ENCODE measurements at regions not wholly inside any gene's neighbourhood (a gene's known extent, or its start where the extent isn't known, plus 50 kb on each side); places are given as distances from the start of the nearest gene placed in this dataset.

- Histone ChIP-seq H3K23ac (ENCODE audit: low read depth, low read length) (no peak overlapping the region), H3K9ac (ENCODE audit: low read depth, low read length) (no peak overlapping the region), H3K27me3 (ENCODE audit: control insufficient read depth, insufficient read depth, low read length) (no peaks in the 10 kb centered on the region), H3K56ac (ENCODE audit: extremely low read depth, insufficient read depth, low read length) (no peak overlapping the region), H3K4me1 (ENCODE audit: control insufficient read depth, insufficient read depth, low read length) (no peaks in the 10 kb centered on the region), H4K91ac (ENCODE audit: insufficient read depth, low read depth, low read length) (no peak overlapping the region), H4K8ac (ENCODE audit: low read depth in 2 of 2, low read length in 2 of 2) (no peak overlapping the region), H2AFZ (replicated peaks; ENCODE audit: low read length, poor library complexity) (no peak overlapping the region), H3K36me3 (ENCODE audit: control insufficient read depth, insufficient read depth, low read length) (no peaks in the 10 kb centered on the region), H2BK5ac (ENCODE audit: low read depth, low read length, poor library complexity, severe bottlenecking) (no peak overlapping the region), H2AK5ac (ENCODE audit: low read depth, low read length) (no peak overlapping the region), H3K9me1 (ENCODE audit: insufficient read depth, low read length) (no peaks in the 10 kb centered on the region), H3K14ac (replicated peaks; ENCODE audit: low read depth, low read length) (no peak overlapping the region), H3K79me1 (ENCODE audit: low read depth in 1 of 2, low read length in 2 of 2) (no peaks in the 10 kb centered on the region), H3K27ac (ENCODE audit: insufficient read depth, low read length) (no peak overlapping the region), H2AK9ac (replicated peaks; ENCODE audit: low read depth, low read length, poor library complexity) (no peak overlapping the region), H2BK120ac (ENCODE audit: low read depth, low read length) (no peak overlapping the region), H3K9me3 (ENCODE audit: control insufficient read depth, insufficient read depth, low read length) (no peaks in the 10 kb centered on the region), H4K5ac (ENCODE audit: low read depth, low read length) (no peak overlapping the region), H2BK15ac (ENCODE audit: low read depth, low read length) (no peak overlapping the region), H3K18ac (ENCODE audit: low read depth, low read length) (no peak overlapping the region), H3K4me3 (ENCODE audit: insufficient read depth, low read depth, low read length) (no peak overlapping the region), H3K4me2 (ENCODE audit: low read depth, low read length) (no peak overlapping the region), H3K4ac (ENCODE audit: low read depth, low read length) (no peak overlapping the region), H2BK20ac (ENCODE audit: low read depth, low read length) (no peak overlapping the region), H4K20me1 (ENCODE audit: insufficient read depth, low read length) (no peaks in the 10 kb centered on the region)
- dilution Hi-C loops (cut with HindIII; ENCODE audit: low sequenced_read_pairs, unreplicated experiment): no loop called here
- DNase-seq (no peak), ATAC-seq (ENCODE audit: low read depth) (no peak)
- no TSS peak for BruUV-seq (replicated peaks)
- in situ Hi-C loops (cut with MboI; ENCODE audit: low sequenced_read_pairs): no loop called here
- intact Hi-C loops (cut with micrococcal nuclease): no loop called here
- TF ChIP-seq CHD1 (IDR thresholded peaks at IDR 0.05; ENCODE audit: low read depth, low read length): no peak
- TF ChIP-seq RCOR1 (IDR thresholded peaks at IDR 0.05; ENCODE audit: insufficient replicate concordance, low read length): no peak
- TF ChIP-seq MAFK (IDR thresholded peaks at IDR 0.05; ENCODE audit: low read depth, low read length): no peak
- TF ChIP-seq POLR2A (IDR thresholded peaks at IDR 0.05; ENCODE audit: low read depth, low read length): no peak
- no peak for TF ChIP-seq NFE2L2 (IDR thresholded peaks at IDR 0.05; ENCODE audit: low read depth, low read length)
- CTCF ChIA-PET: no interaction called here
- POLR2A ChIA-PET (ENCODE audit: unreplicated experiment): no interaction called here
Observed at GRCh38 chr7:109835577-109835976, 1255.3 kb upstream of the LRRN3 start.
